ENCODE measurements at regions not wholly inside any gene's neighbourhood (a gene's known extent, or its start where the extent isn't known, plus 50 kb on each side); places are given as distances from the start of the nearest gene placed in this dataset.

- in situ Hi-C loops (cut with HindIII; ENCODE audit: low pct_unique_long_range_greater_than_20kb, low sequenced_read_pairs) = no loop called here
- DNase-seq (ENCODE audit: low read depth, low spot score) = no peak
These were observed 538.7 kb downstream of the REEP3 start for GRCh38 chr10:64059884-64060283.

GRCh38 chr10:64060389-64060788 lies 539.2 kb downstream of the REEP3 start:
- DNase-seq (ENCODE audit: low read depth, low spot score) = no peak
- in situ Hi-C loops (cut with HindIII; ENCODE audit: low pct_unique_long_range_greater_than_20kb, low sequenced_read_pairs) = no loop called here

GRCh38 chr10:64062793-64063192 lies 541.6 kb downstream of the REEP3 start:
- DNase-seq (ENCODE audit: low read depth, low spot score) = no peak

GRCh38 chr10:64067009-64067606 lies 545.9 kb downstream of the REEP3 start:
- in situ Hi-C loops (cut with HindIII; ENCODE audit: low pct_unique_long_range_greater_than_20kb, low sequenced_read_pairs) = no loop called here
- no peak for DNase-seq (ENCODE audit: low read depth, low spot score)

More at GRCh38 chr10:64062793-64063192, 541.6 kb downstream of the REEP3 start:
- in situ Hi-C loops (cut with HindIII; ENCODE audit: low pct_unique_long_range_greater_than_20kb, low sequenced_read_pairs) = no loop called here

GRCh38 chr10:64067859-64068258 lies 546.7 kb downstream of the REEP3 start:
- in situ Hi-C loops (cut with HindIII; ENCODE audit: low pct_unique_long_range_greater_than_20kb, low sequenced_read_pairs) = no loop called here
- no peak for DNase-seq (ENCODE audit: low read depth, low spot score)

GRCh38 chr10:64070241-64070640 lies 549.0 kb downstream of the REEP3 start:
- DNase-seq (ENCODE audit: low read depth, low spot score) = no peak
- in situ Hi-C loops (cut with HindIII; ENCODE audit: low pct_unique_long_range_greater_than_20kb, low sequenced_read_pairs) = no loop called here

GRCh38 chr10:64071218-64071617 lies 550.0 kb downstream of the REEP3 start:
- DNase-seq (ENCODE audit: low read depth, low spot score) = no peak
- in situ Hi-C loops (cut with HindIII; ENCODE audit: low pct_unique_long_range_greater_than_20kb, low sequenced_read_pairs) = no loop called here

GRCh38 chr10:64075604-64076003 lies 554.4 kb downstream of the REEP3 start:
- in situ Hi-C loops (cut with HindIII; ENCODE audit: low pct_unique_long_range_greater_than_20kb, low sequenced_read_pairs) = no loop called here
- no peak for DNase-seq (ENCODE audit: low read depth, low spot score)

GRCh38 chr10:64076322-64076940 lies 555.2 kb downstream of the REEP3 start:
- in situ Hi-C loops (cut with HindIII; ENCODE audit: low pct_unique_long_range_greater_than_20kb, low sequenced_read_pairs) = no loop called here

GRCh38 chr10:64079341-64079740 lies 558.1 kb downstream of the REEP3 start:
- no peak for DNase-seq (ENCODE audit: low read depth, low spot score)
- in situ Hi-C loops (cut with HindIII; ENCODE audit: low pct_unique_long_range_greater_than_20kb, low sequenced_read_pairs) = no loop called here

More at GRCh38 chr10:64076322-64076940, 555.2 kb downstream of the REEP3 start:
- no peak for DNase-seq (ENCODE audit: low read depth, low spot score)

- in situ Hi-C loops (cut with HindIII; ENCODE audit: low pct_unique_long_range_greater_than_20kb, low sequenced_read_pairs) = no loop called here
- DNase-seq (ENCODE audit: low read depth, low spot score) = no peak
These were observed 558.9 kb downstream of the REEP3 start for GRCh38 chr10:64080071-64080470.

- DNase-seq (ENCODE audit: low read depth, low spot score) = no peak
- in situ Hi-C loops (cut with HindIII; ENCODE audit: low pct_unique_long_range_greater_than_20kb, low sequenced_read_pairs) = no loop called here
These were observed 560.8 kb downstream of the REEP3 start for GRCh38 chr10:64081947-64082482.

- in situ Hi-C loops (cut with HindIII; ENCODE audit: low pct_unique_long_range_greater_than_20kb, low sequenced_read_pairs) = no loop called here
- no peak for DNase-seq (ENCODE audit: low read depth, low spot score)
These were observed 565.0 kb downstream of the REEP3 start for GRCh38 chr10:64086083-64086767.

- no peak for DNase-seq (ENCODE audit: low read depth, low spot score)
- in situ Hi-C loops (cut with HindIII; ENCODE audit: low pct_unique_long_range_greater_than_20kb, low sequenced_read_pairs) = no loop called here
These were observed 568.4 kb downstream of the REEP3 start for GRCh38 chr10:64089648-64090047.

- in situ Hi-C loops (cut with HindIII; ENCODE audit: low pct_unique_long_range_greater_than_20kb, low sequenced_read_pairs) = no loop called here
- no peak for DNase-seq (ENCODE audit: low read depth, low spot score)
These were observed 569.7 kb downstream of the REEP3 start for GRCh38 chr10:64090865-64091264.

- in situ Hi-C loops (cut with HindIII; ENCODE audit: low pct_unique_long_range_greater_than_20kb, low sequenced_read_pairs) = no loop called here
- DNase-seq (ENCODE audit: low read depth, low spot score) = peak; percentile 46
These were observed 570.7 kb downstream of the REEP3 start for GRCh38 chr10:64091897-64092296.

GRCh38 chr10:64093304-64093703 lies 572.1 kb downstream of the REEP3 start:
- in situ Hi-C loops (cut with HindIII; ENCODE audit: low pct_unique_long_range_greater_than_20kb, low sequenced_read_pairs) = no loop called here

GRCh38 chr10:64093946-64094535 lies 572.8 kb downstream of the REEP3 start:
- in situ Hi-C loops (cut with HindIII; ENCODE audit: low pct_unique_long_range_greater_than_20kb, low sequenced_read_pairs) = no loop called here
- no peak for DNase-seq (ENCODE audit: low read depth, low spot score)

More at GRCh38 chr10:64093304-64093703, 572.1 kb downstream of the REEP3 start:
- no peak for DNase-seq (ENCODE audit: low read depth, low spot score)
